Fibroblast of skin of scalp (primary cell): ENCODE measurements at regions not wholly inside any gene's neighbourhood (a gene's known extent, or its start where the extent isn't known, plus 50 kb on each side); places are given as distances from the start of the nearest gene placed in this dataset.

Source experiments
- DNase-seq: peaks from one replicate; pipeline ENCODE4 v3.0.0-alpha.2; 2013

GRCh38 chr20:47406849-47407682 lies 50.6 kb upstream of the ZMYND8 start:
- peak; percentile 40 for DNase-seq

DNA sequence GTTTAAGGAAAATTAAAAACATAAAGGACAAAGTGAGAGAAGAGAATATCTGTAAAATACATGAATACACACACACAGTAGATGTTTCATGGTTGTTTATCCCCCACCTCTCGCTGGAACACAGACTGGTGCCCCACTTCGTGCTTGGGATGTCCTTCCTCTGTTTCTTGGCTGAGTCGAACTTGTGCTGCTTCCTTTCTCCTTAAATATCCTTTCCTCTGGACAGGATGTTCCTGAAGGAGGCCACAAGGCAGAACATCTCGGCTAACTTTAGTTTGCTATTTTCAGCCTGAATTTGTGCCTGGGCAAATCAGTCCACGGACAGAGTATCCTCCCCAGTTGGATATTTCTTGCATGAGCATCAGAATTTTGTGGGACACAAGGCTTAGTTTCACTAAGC lies 54.7 kb upstream of the ZMYND8 start:
- no peak for DNase-seq

DNA sequence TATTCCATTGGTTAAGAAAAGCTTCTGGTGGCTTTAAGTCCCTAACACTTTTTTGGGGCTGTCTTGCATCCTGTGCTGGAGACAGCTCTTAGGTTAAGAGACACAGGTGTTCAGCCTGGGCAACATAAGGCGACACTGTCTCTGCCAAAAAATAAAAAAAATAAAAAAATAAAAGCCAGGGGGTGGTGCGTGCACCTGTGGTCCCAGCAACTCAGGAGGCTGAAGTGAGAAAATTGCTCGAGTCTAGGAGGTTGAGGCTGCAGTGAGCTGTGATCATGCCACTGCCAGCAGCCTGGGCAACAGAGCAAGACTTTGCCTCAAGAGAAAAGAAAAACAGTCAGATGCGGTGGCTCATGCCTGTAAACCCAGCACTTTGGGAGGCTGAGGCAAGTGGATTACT lies 55.6 kb upstream of the ZMYND8 start:
- no peak for DNase-seq

GRCh38 chr20:47413189-47413588 lies 56.7 kb upstream of the ZMYND8 start:
- DNase-seq: no peak

- no peak for DNase-seq
These were observed 61.0 kb upstream of the ZMYND8 start for GRCh38 chr20:47417245-47418068.

GRCh38 chr20:47418069-47418757 lies 61.7 kb upstream of the ZMYND8 start:
- no peak for DNase-seq

DNA sequence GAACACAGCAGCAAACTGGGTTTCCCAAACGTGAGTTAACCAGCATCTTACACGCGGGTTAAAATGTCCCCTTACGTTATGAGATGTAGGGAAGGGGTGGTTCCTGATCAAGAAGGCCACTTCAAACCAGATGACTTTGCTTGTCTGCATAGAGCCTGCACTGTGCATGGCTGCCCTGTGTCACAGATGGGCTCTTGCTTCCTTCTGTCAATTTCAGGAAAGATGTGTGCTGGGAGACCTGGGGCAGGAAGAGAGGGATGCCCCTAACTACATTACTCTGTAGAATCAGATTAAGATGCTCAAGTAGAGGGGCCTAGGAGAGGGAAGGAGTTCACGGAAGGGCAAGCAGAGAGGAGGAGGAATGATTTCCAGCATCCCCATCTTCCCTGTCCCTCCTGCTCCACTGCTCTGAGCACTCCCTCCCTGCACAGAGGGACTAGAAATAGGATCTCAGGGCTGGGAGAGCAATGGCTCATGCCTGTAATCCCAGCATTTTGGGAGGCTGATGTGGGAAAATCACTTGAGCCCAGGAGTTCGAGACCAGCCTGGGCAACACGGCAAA lies 63.5 kb upstream of the ZMYND8 start:
- DNase-seq: no peak

DNA sequence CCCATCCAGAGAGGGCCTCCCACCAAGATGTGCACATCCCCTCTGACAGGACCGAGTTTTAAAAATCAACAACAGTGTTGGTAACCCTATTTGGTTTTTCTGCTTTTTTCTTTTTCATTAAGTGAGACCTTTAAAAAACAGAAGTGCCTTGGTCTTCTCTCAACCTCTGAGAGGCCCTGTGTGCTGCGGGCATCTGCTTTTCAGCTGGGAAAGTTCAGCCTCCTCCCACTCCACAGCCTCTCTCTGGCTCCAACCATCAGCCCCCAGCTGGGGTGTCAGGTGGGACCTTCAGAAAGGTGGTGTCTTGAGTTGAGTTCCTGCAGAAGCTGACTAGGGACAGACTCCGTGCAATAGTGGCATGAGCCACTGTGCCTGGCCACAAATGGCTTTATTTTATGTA lies 64.6 kb upstream of the ZMYND8 start:
- DNase-seq: no peak

GRCh38 chr20:47423586-47423985 lies 67.1 kb upstream of the ZMYND8 start:
- DNase-seq: no peak

- DNase-seq: no peak
These were observed 70.6 kb upstream of the ZMYND8 start for GRCh38 chr20:47427067-47427466.

DNA sequence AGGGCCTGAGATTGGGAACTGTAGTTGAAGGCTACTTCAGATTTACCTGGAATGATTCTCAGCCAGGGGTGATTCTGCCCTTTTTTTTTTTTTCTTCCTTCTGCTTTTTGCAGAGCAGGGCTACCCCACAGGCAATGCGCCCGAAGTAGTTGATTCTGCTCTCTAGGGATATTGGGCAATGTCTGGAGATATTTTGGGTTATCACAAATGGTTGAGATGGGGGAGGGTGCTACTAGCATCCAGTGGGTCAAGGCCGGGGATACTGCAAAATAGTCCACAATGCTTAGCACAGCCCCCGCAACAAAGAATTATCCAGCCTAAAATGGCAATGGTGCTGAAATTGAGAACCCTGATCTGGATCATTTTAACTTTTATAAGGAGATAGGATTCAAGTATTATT lies 71.2 kb upstream of the ZMYND8 start:
- no peak for DNase-seq

DNA sequence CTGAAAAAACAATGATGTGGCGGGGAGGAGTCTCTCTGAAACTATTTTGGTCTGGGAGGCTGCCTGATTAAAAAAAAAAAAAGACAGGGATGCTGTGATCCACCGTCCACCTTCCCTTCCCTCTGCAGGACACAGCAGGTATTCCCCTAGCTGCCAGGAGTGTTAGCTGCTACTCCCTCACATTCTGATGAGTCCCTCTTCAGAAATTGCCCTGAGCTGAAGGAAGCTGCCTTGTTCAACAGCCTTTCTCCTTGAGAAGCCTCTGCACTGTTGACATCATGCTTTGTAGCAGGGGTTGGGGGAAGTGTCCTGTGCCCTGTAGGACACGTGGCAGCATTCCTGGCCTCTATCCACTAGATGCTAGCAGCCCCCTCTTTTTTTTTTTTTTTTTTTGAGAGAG lies 71.7 kb upstream of the ZMYND8 start:
- no peak for DNase-seq

DNA sequence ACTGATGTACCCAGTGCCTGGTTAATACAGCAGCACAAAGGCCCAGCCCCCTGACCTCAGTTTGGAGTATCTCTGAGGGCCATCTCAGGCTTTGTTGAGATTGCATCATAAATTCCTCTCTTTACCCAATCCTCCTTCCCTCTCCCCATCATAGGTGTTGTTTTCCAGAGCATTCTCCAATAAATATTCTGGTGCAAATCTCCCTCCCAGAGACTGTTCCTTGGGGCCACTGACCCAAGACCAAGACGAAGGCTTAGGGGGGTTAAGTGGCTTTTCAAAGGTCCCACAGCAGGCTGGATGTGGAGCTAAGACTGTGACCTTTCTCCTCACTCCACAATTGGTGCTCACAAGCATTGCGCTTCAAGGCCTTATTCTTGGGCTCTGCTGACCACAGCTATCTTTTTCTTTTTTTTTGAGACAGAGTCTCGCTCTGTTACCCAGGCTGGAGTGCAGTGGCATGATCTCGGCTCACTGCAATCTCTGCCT lies 72.4 kb upstream of the ZMYND8 start:
- no peak for DNase-seq

DNA sequence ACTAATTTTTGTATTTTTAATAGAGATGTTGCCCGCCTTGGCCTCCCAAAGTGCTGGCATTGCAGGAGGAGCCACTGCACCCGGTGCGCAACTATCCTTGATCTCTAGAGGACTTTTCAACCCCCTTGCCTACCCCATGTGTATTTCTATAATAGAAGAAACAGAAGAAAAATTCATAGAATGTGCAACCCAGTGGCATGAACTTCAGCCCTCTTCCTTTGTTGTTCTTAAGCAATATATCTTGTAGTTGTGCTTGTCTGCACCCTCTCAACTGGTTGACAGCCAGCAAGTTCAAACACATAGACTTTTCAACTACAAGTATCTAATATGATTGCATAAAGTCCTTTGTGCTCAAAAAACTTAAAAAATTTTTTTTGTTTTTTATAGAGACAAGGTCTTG lies 72.3 kb upstream of the NCOA3 start:
- DNase-seq: no peak

- DNase-seq: no peak
These were observed 70.7 kb upstream of the NCOA3 start for GRCh38 chr20:47430862-47431588.

GRCh38 chr20:47432834-47433210 lies 68.9 kb upstream of the NCOA3 start:
- DNase-seq: no peak

DNA sequence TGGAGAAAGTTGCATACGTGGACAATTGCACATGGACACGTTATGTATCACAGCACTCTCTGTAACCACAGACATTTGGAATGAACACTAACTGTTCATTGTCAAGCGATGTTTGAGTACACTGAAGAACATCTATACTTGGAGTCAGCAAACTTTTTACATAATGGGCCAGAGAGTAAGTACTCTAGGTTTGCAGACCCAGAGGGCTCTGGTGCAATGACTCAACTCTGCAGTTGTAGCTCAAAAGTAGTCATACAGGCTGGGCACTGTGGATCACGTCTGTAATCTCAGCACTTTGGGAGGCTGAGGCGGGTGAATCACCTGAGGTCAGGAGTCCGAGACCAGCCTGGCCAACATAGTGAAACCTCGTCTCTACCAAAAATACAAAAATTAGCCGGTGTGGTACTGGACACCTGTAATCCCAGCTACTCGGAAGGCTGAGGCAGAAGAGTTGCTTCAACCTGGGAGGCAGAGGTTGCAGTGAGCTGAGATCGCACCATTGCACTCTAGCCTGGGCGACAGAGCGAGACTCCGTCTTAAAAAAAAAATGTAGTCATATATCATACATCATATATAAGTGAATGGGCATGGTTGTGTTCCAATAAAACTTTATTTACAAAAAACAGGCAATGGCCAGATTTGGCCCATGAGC lies 67.4 kb upstream of the NCOA3 start:
- DNase-seq: peak; percentile 57

GRCh38 chr20:47438464-47439381 lies 63.0 kb upstream of the NCOA3 start:
- no peak for DNase-seq

DNA sequence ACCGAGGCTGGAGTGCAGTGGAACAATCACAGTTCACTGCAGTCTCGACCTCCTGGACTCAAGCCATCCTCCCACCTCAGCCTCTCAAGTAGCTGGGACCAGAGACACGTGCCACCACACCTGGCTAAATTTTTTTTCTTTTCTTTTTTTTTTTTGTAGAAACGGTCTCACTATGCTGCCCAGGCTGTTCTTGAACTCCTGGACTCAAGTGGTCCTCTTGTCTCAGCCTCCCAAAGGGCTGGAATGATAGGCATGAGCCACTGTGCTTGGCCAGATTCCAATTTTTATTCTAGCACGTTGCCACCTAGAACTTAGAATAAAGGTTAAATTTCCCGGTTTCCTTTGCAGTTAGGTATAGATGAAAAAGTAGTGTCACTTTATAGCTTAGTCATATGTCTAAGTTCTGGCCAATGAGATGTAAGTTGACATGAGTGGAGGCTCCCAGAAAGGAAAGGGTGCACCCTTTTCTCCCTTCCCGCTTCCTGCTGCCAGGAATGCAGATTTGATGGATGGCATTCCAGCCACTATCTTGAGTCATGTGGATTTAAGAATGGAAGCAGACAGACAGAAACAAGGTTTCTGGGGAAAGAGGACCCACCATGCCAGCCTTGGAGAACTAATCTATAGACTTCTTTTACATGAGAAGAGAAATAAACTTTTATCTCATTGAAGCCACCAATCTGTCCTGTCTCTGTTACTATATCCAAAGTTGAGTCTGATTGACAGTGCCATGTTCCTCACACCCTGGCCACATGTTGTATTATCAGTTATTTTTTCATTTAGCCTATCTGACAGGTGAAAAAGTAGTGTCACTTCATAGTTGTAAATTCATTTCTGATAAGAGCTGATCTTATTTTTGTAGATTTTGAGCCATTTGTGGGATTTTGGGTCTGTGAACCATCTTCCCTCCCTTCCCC lies 60.6 kb upstream of the NCOA3 start:
- DNase-seq: peak; percentile 68
